ENCODE measurements at regions not wholly inside any gene's neighbourhood (a gene's known extent, or its start where the extent isn't known, plus 50 kb on each side); places are given as distances from the start of the nearest gene placed in this dataset.

- TF ChIP-seq TAF1 (IDR thresholded peaks at IDR 0.05; ENCODE audit: borderline replicate concordance, low read depth, low read length) (no peak), POLR2AphosphoS5 (IDR thresholded peaks at IDR 0.05; ENCODE audit: low read depth, low read length) (no peak), CTCF (IDR thresholded peaks at IDR 0.05) (no peak)
Observed at GRCh38 chr10:27611236-27611635, 107.1 kb downstream of the RAB18 start.

Measured in SK-N-SH (cell line).